NB4 (cell line): ENCODE measurements at regions not wholly inside any gene's neighbourhood (a gene's known extent, or its start where the extent isn't known, plus 50 kb on each side); places are given as distances from the start of the nearest gene placed in this dataset.

Source experiments
- DNase-seq: peaks from one replicate; pipeline ENCODE4 v3.0.0; 2010; ENCODE audit warnings: low read depth
- H3K4me3 ChIP-seq: one replicate; pipeline ENCODE4 v1.5.1; 2011; ENCODE audit warnings: mild to moderate bottlenecking, low read depth, low read length, moderate library complexity
- MYC ChIP-seq: IDR thresholded peaks from 2 replicates; pipeline ENCODE4 v1.6.1; 2011; ENCODE audit warnings: low read depth, low read length
- POLR2A ChIP-seq: IDR thresholded peaks from 2 replicates; pipeline ENCODE4 v1.6.1; 2011; ENCODE audit warnings: mild to moderate bottlenecking; ENCODE audit not compliant: insufficient read length; ENCODE audit errors: extremely low read depth
- TF ChIP-seq, protein P1 (sequence below): IDR thresholded peaks from 2 replicates; pipeline ENCODE4 v1.6.1; 2011; ENCODE audit warnings: low read depth, low read length
- TF ChIP-seq, protein P2 (sequence below): IDR thresholded peaks from one replicate; pipeline ENCODE4 v1.5.1; 2012; ENCODE audit warnings: low read depth, low read length

DNA sequence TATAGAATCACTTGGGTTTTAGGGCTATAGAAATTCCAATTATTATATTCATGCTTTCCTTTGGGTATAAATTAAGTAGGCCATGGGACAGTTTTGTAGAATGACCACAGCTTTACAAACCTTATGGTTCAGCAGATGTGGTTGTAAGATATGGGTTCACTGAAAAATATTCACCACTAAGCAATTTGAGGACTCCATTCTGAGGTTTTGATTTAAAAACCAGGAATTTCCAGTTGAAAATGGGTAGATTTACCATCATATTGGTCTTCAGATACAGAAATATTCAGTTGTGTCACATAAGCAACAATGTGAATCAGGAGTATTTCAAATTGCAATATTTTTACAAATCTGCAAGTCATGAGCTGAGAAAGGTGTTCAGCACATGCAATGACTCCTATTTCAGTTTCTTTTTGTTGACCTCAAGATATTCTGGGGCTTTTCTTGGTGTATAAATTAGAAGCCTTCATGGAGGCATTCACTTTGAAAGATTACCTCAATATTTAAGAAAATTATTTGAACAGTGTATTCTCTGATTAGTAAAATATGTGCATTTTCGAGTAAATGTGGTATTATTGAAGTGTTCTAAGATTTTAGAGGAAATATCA, 218.4 kb upstream of the HCCS start:
- TF ChIP-seq POLR2A = no peak
- TF ChIP-seq, protein P1, sequence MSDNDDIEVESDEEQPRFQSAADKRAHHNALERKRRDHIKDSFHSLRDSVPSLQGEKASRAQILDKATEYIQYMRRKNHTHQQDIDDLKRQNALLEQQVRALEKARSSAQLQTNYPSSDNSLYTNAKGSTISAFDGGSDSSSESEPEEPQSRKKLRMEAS = no peak
- TF ChIP-seq, protein P2, sequence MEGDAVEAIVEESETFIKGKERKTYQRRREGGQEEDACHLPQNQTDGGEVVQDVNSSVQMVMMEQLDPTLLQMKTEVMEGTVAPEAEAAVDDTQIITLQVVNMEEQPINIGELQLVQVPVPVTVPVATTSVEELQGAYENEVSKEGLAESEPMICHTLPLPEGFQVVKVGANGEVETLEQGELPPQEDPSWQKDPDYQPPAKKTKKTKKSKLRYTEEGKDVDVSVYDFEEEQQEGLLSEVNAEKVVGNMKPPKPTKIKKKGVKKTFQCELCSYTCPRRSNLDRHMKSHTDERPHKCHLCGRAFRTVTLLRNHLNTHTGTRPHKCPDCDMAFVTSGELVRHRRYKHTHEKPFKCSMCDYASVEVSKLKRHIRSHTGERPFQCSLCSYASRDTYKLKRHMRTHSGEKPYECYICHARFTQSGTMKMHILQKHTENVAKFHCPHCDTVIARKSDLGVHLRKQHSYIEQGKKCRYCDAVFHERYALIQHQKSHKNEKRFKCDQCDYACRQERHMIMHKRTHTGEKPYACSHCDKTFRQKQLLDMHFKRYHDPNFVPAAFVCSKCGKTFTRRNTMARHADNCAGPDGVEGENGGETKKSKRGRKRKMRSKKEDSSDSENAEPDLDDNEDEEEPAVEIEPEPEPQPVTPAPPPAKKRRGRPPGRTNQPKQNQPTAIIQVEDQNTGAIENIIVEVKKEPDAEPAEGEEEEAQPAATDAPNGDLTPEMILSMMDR = no peak
- TF ChIP-seq MYC = no peak

DNA sequence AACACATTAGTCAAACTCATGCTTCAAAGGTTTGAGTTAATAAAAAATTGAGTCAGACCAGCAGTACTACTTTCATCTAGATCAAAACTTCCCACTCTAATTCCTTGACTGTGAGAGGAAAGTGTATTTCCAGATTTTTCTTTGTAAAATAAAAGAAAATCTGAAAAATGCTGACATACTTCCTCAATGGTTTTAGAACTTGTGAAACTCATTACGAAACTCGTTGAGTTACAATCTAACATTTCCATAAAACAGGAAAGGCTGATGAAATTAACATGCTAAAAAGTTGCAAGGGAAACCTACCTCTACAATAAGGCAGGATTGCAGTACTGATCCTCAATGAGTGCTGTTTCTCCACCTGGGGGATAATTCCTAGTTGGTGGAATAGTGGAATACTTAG, 217.8 kb upstream of the HCCS start:
- TF ChIP-seq POLR2A (no peak), MYC (no peak)
- TF ChIP-seq, protein P1 = no peak
- TF ChIP-seq, protein P2 = no peak
- DNase-seq = no peak
- no peak overlapping the region for H3K4me3 ChIP-seq

More for the DNA sequence above, 218.4 kb upstream of the HCCS start:
- no peak overlapping the region for H3K4me3 ChIP-seq
- DNase-seq = no peak

DNA sequence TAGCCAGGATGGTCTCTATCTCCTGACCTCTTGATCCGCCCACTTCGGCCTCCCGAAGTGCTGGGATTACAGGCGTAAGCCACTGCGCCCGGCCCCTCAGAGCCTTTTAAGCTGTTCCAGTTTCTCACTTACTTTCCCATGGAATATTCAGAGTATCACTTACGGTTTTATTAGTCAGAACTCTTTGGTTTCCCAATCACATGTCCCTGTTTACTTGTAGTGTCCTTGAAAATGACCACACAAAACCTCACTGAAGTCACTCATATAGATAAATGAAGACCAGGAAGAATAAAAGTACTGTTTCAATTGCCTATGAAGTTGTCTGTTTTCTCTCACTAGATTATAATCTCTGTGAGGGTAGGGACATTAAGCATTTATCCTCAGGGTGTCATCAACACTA, 217.2 kb upstream of the HCCS start:
- TF ChIP-seq MYC (no peak), POLR2A (no peak)
- TF ChIP-seq, protein P2 = no peak
- TF ChIP-seq, protein P1 = no peak
- DNase-seq = no peak
- H3K4me3 ChIP-seq = no peak overlapping the region

DNA sequence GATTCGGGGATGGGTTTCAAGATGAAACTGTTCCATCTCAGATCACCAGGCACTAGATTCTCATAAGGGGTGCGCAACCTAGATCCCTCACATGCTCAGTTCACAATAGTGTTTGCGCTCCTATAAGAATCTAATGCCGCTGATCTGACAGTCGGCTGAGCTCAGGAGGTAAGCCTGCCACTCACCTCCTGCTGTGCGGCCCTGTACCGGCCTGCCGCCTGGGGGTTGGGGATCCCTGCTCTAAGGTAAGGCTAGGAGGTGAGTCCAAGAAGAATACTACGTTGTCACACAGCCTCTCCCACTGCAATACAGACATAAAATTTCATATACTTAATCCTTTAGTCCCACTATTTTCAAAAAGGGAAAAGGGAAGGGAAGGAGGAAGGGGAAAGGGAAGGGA, 213.4 kb upstream of the HCCS start:
- DNase-seq = no peak
- no peak overlapping the region for H3K4me3 ChIP-seq
- no peak for TF ChIP-seq MYC
- TF ChIP-seq, protein P1 = no peak
- TF ChIP-seq, protein P2 = no peak
- TF ChIP-seq POLR2A = no peak

DNA sequence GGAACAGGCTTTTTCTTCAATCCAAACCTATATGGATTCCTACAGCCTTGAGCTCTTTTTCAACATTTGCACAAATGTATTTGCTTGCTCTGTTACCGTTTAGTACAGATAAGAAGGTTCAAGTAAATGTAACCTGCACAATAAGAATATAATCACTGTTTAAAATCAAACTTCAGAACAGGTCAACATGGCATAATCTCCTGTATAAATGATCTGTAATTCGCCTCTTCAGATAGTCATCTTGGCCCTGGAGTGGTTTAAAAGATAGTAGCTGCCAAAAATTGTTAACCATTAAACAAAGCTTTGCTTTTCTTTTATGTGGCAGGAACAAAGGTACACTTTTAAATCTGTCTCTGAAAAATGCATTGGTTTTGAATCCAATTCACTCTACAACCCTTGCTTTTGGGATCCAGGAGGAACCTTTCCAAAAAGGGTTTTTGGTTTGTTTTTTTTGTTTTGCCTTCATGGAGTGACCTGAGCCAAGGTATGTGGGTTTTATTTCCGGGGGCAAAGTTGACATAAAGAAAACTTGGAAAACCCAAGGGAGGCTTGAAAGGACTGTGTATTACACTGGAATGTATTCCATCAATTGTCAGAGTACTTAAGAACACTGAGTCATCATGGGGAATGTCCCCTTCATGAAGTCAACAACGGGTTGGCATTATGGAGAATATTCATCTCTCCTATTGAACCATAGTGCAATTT, 210.4 kb upstream of the HCCS start:
- DNase-seq = no peak
- H3K4me3 ChIP-seq = no peak overlapping the region
- TF ChIP-seq POLR2A (no peak), MYC (no peak)
- TF ChIP-seq, protein P1 = no peak
- TF ChIP-seq, protein P2 = no peak
